ENCODE measurements at regions not wholly inside any gene's neighbourhood (a gene's known extent, or its start where the extent isn't known, plus 50 kb on each side); places are given as distances from the start of the nearest gene placed in this dataset.

DNA sequence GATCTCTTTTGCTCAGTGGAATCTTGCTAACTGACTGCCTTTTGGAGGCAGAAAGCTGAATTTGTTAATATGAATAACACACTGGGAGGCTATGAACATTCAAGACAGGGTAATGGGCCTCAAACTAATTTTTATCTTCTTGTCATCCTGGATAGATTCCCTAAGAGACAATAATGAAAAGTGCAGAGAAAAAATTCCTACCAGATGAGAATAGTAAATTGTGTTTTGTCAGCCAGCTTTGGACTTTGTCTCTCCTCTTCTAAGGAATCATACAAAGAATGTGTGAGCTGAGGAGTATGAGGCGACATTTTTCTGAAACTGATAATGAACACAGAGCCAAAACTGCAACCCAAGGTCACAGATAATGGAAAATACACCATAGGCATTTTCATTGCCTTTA is 649.3 kb downstream of the IQCM start:
- TF ChIP-seq EZH2phosphoT487 (IDR thresholded peaks at IDR 0.05; ENCODE audit: insufficient read depth, low read depth) (no peak), EZH2 (IDR thresholded peaks at IDR 0.05; ENCODE audit: insufficient read depth, poor library complexity, severe bottlenecking) (no peak)
- no peaks in the 10 kb centered on the region for H3K9me3 ChIP-seq (ENCODE audit: low read depth)
- H3K79me2 ChIP-seq (ENCODE audit: insufficient read depth), result no peaks in the 10 kb centered on the region
- peak overlapping the region; percentile 53 for H3K4me2 ChIP-seq (ENCODE audit: unreplicated experiment)
- WGBS, 2 experiments (ENCODE audit: low coverage in 1 of 2, low lambda C conversion rate in 2 of 2, missing lambda C conversion rate in 2 of 2), result 59 to 64% methylated on average over 1 of the region's 1 CpG
- no peaks in the 10 kb centered on the region for H3K27me3 ChIP-seq (replicated peaks; ENCODE audit: insufficient read depth)
- H3K4me3 ChIP-seq, result no peak overlapping the region
- no peaks in the 10 kb centered on the region; the same call in 1 of the 2 replicates for H3K9me2 ChIP-seq (ENCODE audit: insufficient read depth)
- no peaks in the 10 kb centered on the region for H4K20me1 ChIP-seq (ENCODE audit: insufficient read depth)
- peak overlapping the region; percentile 51 for H2AFZ ChIP-seq
- H3K9ac ChIP-seq, result no peak overlapping the region
- H3K36me3 ChIP-seq (ENCODE audit: low read depth), result no peaks in the 10 kb centered on the region
- H3K27ac ChIP-seq, result peak overlapping the region; percentile 4
- H3F3A ChIP-seq (ENCODE audit: insufficient read depth), result peaks cover 47% of the 10 kb centered on the region
- peaks cover 58% of the 10 kb centered on the region for H3K4me1 ChIP-seq (ENCODE audit: insufficient read depth)
- in situ Hi-C loops (cut with MboI), result no loop called here
- peak; percentile 19 for DNase-seq

DNA sequence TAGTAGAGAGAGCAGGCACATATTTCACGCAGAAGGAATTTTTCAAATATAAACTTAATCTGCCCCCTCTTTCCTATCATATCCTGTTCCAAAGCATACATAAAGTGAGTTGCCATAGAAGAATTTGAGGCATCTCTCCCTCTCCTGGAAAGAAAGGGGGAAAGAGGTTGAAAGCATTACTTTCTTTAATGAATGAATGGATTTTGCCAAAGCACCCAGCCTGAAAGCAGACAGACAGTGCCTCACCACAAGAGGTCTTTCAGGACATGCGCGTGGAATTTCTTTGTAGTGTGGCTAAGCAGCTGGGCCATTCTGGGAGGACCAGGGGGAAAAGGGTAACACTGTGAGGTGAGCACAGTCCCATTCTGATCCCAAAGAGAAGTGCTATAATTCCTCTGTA is 651.4 kb downstream of the IQCM start:
- Histone ChIP-seq H3K27me3 (replicated peaks; ENCODE audit: insufficient read depth) (no peaks in the 10 kb centered on the region), H3K36me3 (ENCODE audit: low read depth) (no peaks in the 10 kb centered on the region), H3K4me1 (ENCODE audit: insufficient read depth) (peaks cover 73% of the 10 kb centered on the region), H3K27ac (peak overlapping the region; percentile 17), H3K4me3 (no peak overlapping the region), H3K4me2 (ENCODE audit: unreplicated experiment) (peak overlapping the region; percentile 70), H3K9me3 (ENCODE audit: low read depth) (no peaks in the 10 kb centered on the region), H4K20me1 (ENCODE audit: insufficient read depth) (no peaks in the 10 kb centered on the region), H3K79me2 (ENCODE audit: insufficient read depth) (no peaks in the 10 kb centered on the region), H3K9ac (no peak overlapping the region), H3F3A (ENCODE audit: insufficient read depth) (peaks cover 53% of the 10 kb centered on the region), H2AFZ (peak overlapping the region; percentile 31), H3K9me2 (ENCODE audit: insufficient read depth) (no peaks in the 10 kb centered on the region; the same call in 1 of the 2 replicates)
- TF ChIP-seq EZH2 (IDR thresholded peaks at IDR 0.05; ENCODE audit: insufficient read depth, poor library complexity, severe bottlenecking), result no peak
- TF ChIP-seq EZH2phosphoT487 (IDR thresholded peaks at IDR 0.05; ENCODE audit: insufficient read depth, low read depth), result no peak
- DNase-seq, result peak; percentile 61
- WGBS, 2 experiments (ENCODE audit: low coverage in 1 of 2, low lambda C conversion rate in 2 of 2, missing lambda C conversion rate in 2 of 2), result 38 to 41% methylated on average over 3 of the region's 3 CpGs
- in situ Hi-C loops (cut with MboI), result no loop called here

DNA sequence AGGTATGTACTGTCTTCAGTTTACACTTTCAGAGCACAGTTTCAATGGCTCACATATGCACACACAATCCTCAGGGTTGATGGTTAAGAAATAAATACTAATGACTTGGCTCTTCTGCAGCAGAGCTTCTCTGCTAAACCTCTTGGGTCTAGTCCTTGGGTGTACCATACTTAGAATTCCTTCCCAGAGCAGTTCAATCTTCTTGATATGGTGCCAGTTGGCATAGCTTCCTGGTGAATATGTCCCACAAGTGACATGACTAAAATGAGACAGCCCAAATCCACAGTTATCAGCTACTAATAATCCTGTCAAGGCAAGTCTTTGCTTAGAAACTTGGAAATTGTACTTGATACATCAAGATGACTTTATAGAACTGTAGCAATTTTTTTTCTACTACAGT is 654.4 kb downstream of the IQCM start:
- DNase-seq, result peak; percentile 62

DNA sequence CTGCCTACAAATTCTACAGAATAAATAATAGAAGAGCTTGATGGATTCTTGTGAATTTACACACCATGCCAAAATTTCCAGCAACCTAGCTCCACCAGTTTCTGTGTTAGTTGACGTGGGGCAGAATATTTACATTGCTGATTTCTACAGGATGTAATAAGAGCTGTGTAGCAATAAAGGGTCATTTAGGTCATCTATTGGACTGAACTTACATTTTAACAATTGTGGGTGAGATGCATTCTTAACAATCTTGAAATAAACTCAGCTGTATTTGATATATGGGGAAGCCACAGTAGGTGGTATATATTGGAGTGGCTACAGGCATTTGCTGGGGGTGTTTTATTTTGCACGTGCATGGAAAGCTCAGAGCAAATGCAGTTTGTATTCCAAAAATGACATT is 655.3 kb downstream of the IQCM start:
- H4K20me1 ChIP-seq (ENCODE audit: insufficient read depth), result no peaks in the 10 kb centered on the region
- no peak for DNase-seq
- no peak overlapping the region for H3K27ac ChIP-seq
- H3K4me3 ChIP-seq, result no peak overlapping the region
- no peaks in the 10 kb centered on the region for H3K9me2 ChIP-seq (ENCODE audit: insufficient read depth)
- no peaks in the 10 kb centered on the region for H3K27me3 ChIP-seq (replicated peaks; ENCODE audit: insufficient read depth)
- no peaks in the 10 kb centered on the region for H3K79me2 ChIP-seq (ENCODE audit: insufficient read depth)
- H2AFZ ChIP-seq, result no peak overlapping the region
- TF ChIP-seq EZH2 (IDR thresholded peaks at IDR 0.05; ENCODE audit: insufficient read depth, poor library complexity, severe bottlenecking), result no peak
- TF ChIP-seq EZH2phosphoT487 (IDR thresholded peaks at IDR 0.05; ENCODE audit: insufficient read depth, low read depth), result no peak
- in situ Hi-C loops (cut with MboI), result no loop called here
- H3K9ac ChIP-seq, result no peak overlapping the region
- H3K36me3 ChIP-seq (ENCODE audit: low read depth), result no peaks in the 10 kb centered on the region
- H3K9me3 ChIP-seq (ENCODE audit: low read depth), result no peaks in the 10 kb centered on the region
- no peak overlapping the region for H3K4me2 ChIP-seq (ENCODE audit: unreplicated experiment)
- 88 to 93% methylated on average over 2 of the region's 2 CpGs for WGBS, 2 experiments (ENCODE audit: low coverage in 1 of 2, low lambda C conversion rate in 2 of 2, missing lambda C conversion rate in 2 of 2)
- H3K4me1 ChIP-seq (ENCODE audit: insufficient read depth), result peaks cover 63% of the 10 kb centered on the region
- H3F3A ChIP-seq (ENCODE audit: insufficient read depth), result peaks cover 43% of the 10 kb centered on the region

More for the DNA sequence above, 654.4 kb downstream of the IQCM start:
- Histone ChIP-seq H3K9me2 (ENCODE audit: insufficient read depth) (no peaks in the 10 kb centered on the region), H3K27ac (no peak overlapping the region), H3K4me3 (no peak overlapping the region), H3K4me2 (ENCODE audit: unreplicated experiment) (peak overlapping the region; percentile 21), H3K79me2 (ENCODE audit: insufficient read depth) (no peaks in the 10 kb centered on the region), H3K9ac (no peak overlapping the region), H4K20me1 (ENCODE audit: insufficient read depth) (no peaks in the 10 kb centered on the region), H3K27me3 (replicated peaks; ENCODE audit: insufficient read depth) (no peaks in the 10 kb centered on the region), H3K36me3 (ENCODE audit: low read depth) (no peaks in the 10 kb centered on the region), H3K9me3 (ENCODE audit: low read depth) (no peaks in the 10 kb centered on the region), H2AFZ (no peak overlapping the region), H3K4me1 (ENCODE audit: insufficient read depth) (peaks cover 71% of the 10 kb centered on the region), H3F3A (ENCODE audit: insufficient read depth) (peaks cover 46% of the 10 kb centered on the region)
- TF ChIP-seq EZH2 (IDR thresholded peaks at IDR 0.05; ENCODE audit: insufficient read depth, poor library complexity, severe bottlenecking), result no peak
- TF ChIP-seq EZH2phosphoT487 (IDR thresholded peaks at IDR 0.05; ENCODE audit: insufficient read depth, low read depth), result no peak
- in situ Hi-C loops (cut with MboI), result no loop called here

DNA sequence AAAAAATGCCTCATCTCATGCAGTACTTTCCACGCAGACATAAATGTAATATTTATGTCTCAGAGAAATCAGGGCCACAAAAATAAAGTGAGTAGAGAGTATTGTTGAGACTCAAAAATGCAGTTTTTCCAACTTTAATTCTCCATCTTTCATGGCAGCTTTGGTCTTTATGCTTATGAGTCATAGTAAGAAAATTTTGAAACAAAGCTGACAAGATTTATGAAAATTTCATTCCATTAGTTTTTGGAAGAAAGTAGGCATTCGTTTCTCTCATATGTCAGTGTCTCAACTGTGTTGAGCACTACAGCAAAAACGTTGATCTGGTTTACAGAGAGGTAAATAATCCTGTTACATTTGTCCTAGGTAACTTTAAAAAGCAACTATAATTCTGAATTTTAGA is 656.8 kb downstream of the IQCM start:
- Histone ChIP-seq H2AFZ (0 out of 2 replicates have a peak overlapping the region, but pooled peaks have one; percentile 7), H3K4me3 (no peak overlapping the region), H3K4me2 (ENCODE audit: unreplicated experiment) (no peak overlapping the region), H3K27ac (no peak overlapping the region), H3K4me1 (ENCODE audit: insufficient read depth) (peaks cover 47% of the 10 kb centered on the region), H4K20me1 (ENCODE audit: insufficient read depth) (no peaks in the 10 kb centered on the region), H3K79me2 (ENCODE audit: insufficient read depth) (no peaks in the 10 kb centered on the region), H3K27me3 (replicated peaks; ENCODE audit: insufficient read depth) (no peaks in the 10 kb centered on the region), H3K9ac (no peak overlapping the region), H3K36me3 (ENCODE audit: low read depth) (no peaks in the 10 kb centered on the region), H3K9me3 (ENCODE audit: low read depth) (no peaks in the 10 kb centered on the region), H3F3A (ENCODE audit: insufficient read depth) (peaks cover 29% of the 10 kb centered on the region), H3K9me2 (ENCODE audit: insufficient read depth) (no peaks in the 10 kb centered on the region)
- WGBS, 2 experiments (ENCODE audit: low coverage in 1 of 2, low lambda C conversion rate in 2 of 2, missing lambda C conversion rate in 2 of 2), result 30 to 34% methylated on average over 3 of the region's 3 CpGs
- TF ChIP-seq EZH2 (IDR thresholded peaks at IDR 0.05; ENCODE audit: insufficient read depth, poor library complexity, severe bottlenecking), result no peak
- TF ChIP-seq EZH2phosphoT487 (IDR thresholded peaks at IDR 0.05; ENCODE audit: insufficient read depth, low read depth), result no peak
- DNase-seq, result no peak
- in situ Hi-C loops (cut with MboI), result no loop called here
